Stimulated activated naive CD8-positive, alpha-beta T cell treated with anti-CD3 and anti-CD28 coated beads, Interleukin-15, amount 100 ng/mL, for 72 hours (primary cell): ENCODE measurements at regions not wholly inside any gene's neighbourhood (a gene's known extent, or its start where the extent isn't known, plus 50 kb on each side); places are given as distances from the start of the nearest gene placed in this dataset.
"Not testable (repeated sequence)": the region's sequence is repeated elsewhere in the genome, so short reads cannot be mapped to it uniquely, and the experiment has no call there.

Experiments used
- ATAC-seq: fragments of 150-1000 bp; cut with Tn5 transposase; 2 replicates; pipeline ENCODE4 v1.10.0; 2021; ENCODE audit warnings: mild to moderate bottlenecking, moderate library complexity
- DNase-seq, 2 donors: peaks; one replicate each; pipeline ENCODE4 v3.0.0; 2021 to 2022
- H3K27ac Mint-ChIP-seq, 2 donors: one replicate each; pipeline ENCODE4 v1.8.0; 2022; ENCODE audit warnings: mild to moderate bottlenecking in 2 of 2, mixed read lengths in 2 of 2, moderate library complexity in 2 of 2
- H3K27me3 Mint-ChIP-seq: one replicate; pipeline ENCODE4 v1.8.0; 2022; ENCODE audit warnings: mixed read lengths
- H3K4me1 Mint-ChIP-seq: one replicate; pipeline ENCODE4 v1.8.0; 2022; ENCODE audit warnings: mild to moderate bottlenecking, mixed read lengths
- H3K4me3 Mint-ChIP-seq, 2 donors: one replicate each; pipeline ENCODE4 v1.8.0; 2022; ENCODE audit warnings: mild to moderate bottlenecking in 2 of 2, mixed read lengths in 2 of 2, moderate library complexity in 1 of 2
- H3K9me3 Mint-ChIP-seq, 2 donors: one replicate each; pipeline ENCODE4 v1.8.0; 2022; ENCODE audit warnings: mixed read lengths in 2 of 2

GRCh38 chr12:71385155-71385554 is 54.4 kb upstream of the LGR5 start:
- no peaks in the 10 kb centered on the region for H3K4me1 Mint-ChIP-seq
- H3K4me3 Mint-ChIP-seq = no peak overlapping the region
- no peak overlapping the region for H3K27ac Mint-ChIP-seq
- H3K9me3 Mint-ChIP-seq = no peaks in the 10 kb centered on the region
- ATAC-seq (no peak), DNase-seq (no peak)
- peaks cover 26% of the 10 kb centered on the region for H3K27me3 Mint-ChIP-seq

GRCh38 chr12:71376711-71377355 is 62.8 kb upstream of the LGR5 start:
- H3K4me3 Mint-ChIP-seq, H3K27ac Mint-ChIP-seq, H3K4me1 Mint-ChIP-seq: not testable (repeated sequence)

GRCh38 chr12:71371122-71371521 is 68.5 kb upstream of the LGR5 start:
- Mint-ChIP-seq H3K27me3 (peaks cover 21% of the 10 kb centered on the region), H3K4me1 (no peaks in the 10 kb centered on the region), H3K27ac (no peak overlapping the region), H3K9me3 (no peaks in the 10 kb centered on the region), H3K4me3 (no peak overlapping the region)
- no peak for DNase-seq
- no peak for ATAC-seq

More at GRCh38 chr12:71376711-71377355, 62.8 kb upstream of the LGR5 start:
- not testable (repeated sequence) for H3K9me3 Mint-ChIP-seq, ATAC-seq, H3K27me3 Mint-ChIP-seq, DNase-seq

GRCh38 chr12:71360013-71360412 is 79.6 kb upstream of the LGR5 start:
- H3K4me1 Mint-ChIP-seq = no peaks in the 10 kb centered on the region
- no peak for ATAC-seq

GRCh38 chr12:71356569-71356968 is 83.0 kb upstream of the LGR5 start:
- DNase-seq = no peak
- H3K27me3 Mint-ChIP-seq = no peaks in the 10 kb centered on the region
- H3K4me3 Mint-ChIP-seq = no peak overlapping the region
- no peaks in the 10 kb centered on the region for H3K4me1 Mint-ChIP-seq
- peaks cover 7 to 11% of the 10 kb centered on the region in 2 donors for H3K9me3 Mint-ChIP-seq
- no peak overlapping the region for H3K27ac Mint-ChIP-seq
- no peak for ATAC-seq

More at GRCh38 chr12:71360013-71360412, 79.6 kb upstream of the LGR5 start:
- Mint-ChIP-seq H3K27ac (no peak overlapping the region), H3K27me3 (no peaks in the 10 kb centered on the region), H3K9me3 (peaks cover 0 to 11% of the 10 kb centered on the region in 2 donors), H3K4me3 (no peak overlapping the region)
- DNase-seq = no peak

- H3K27ac Mint-ChIP-seq = no peak overlapping the region
- peaks cover 4 to 7% of the 10 kb centered on the region in 2 donors for H3K9me3 Mint-ChIP-seq
- ATAC-seq = no peak
- no peak for DNase-seq
- H3K27me3 Mint-ChIP-seq = no peaks in the 10 kb centered on the region
- no peaks in the 10 kb centered on the region for H3K4me1 Mint-ChIP-seq
- H3K4me3 Mint-ChIP-seq = no peak overlapping the region
Measured at GRCh38 chr12:71354871-71355270, 84.7 kb upstream of the LGR5 start.

- Mint-ChIP-seq H3K9me3 (peaks cover 0 to 7% of the 10 kb centered on the region in 2 donors), H3K27me3 (no peaks in the 10 kb centered on the region), H3K4me1 (no peaks in the 10 kb centered on the region), H3K27ac (no peak overlapping the region), H3K4me3 (no peak overlapping the region)
- DNase-seq = no peak
- no peak for ATAC-seq
Measured at GRCh38 chr12:71353607-71354006, 86.0 kb upstream of the LGR5 start.

GRCh38 chr12:71349950-71350349 is 89.6 kb upstream of the LGR5 start:
- DNase-seq (no peak), ATAC-seq (no peak)
- Mint-ChIP-seq H3K4me3 (no peak overlapping the region), H3K27me3 (no peaks in the 10 kb centered on the region), H3K4me1 (no peaks in the 10 kb centered on the region), H3K27ac (no peak overlapping the region), H3K9me3 (peaks cover 0 to 7% of the 10 kb centered on the region in 2 donors)

- ATAC-seq (no peak), DNase-seq (no peak)
- Mint-ChIP-seq H3K4me1 (no peaks in the 10 kb centered on the region), H3K9me3 (peaks cover 6 to 10% of the 10 kb centered on the region in 2 donors), H3K27ac (no peak overlapping the region), H3K27me3 (peaks cover 7% of the 10 kb centered on the region), H3K4me3 (no peak overlapping the region)
Measured at GRCh38 chr12:71338933-71339332, 100.7 kb upstream of the LGR5 start.

GRCh38 chr12:71335963-71336257 is 103.7 kb upstream of the LGR5 start:
- Mint-ChIP-seq H3K27ac (no peak overlapping the region), H3K4me3 (no peak overlapping the region), H3K4me1 (no peaks in the 10 kb centered on the region), H3K27me3 (peaks cover 7% of the 10 kb centered on the region), H3K9me3 (peaks cover 3 to 6% of the 10 kb centered on the region in 2 donors)
- ATAC-seq (no peak), DNase-seq (no peak)

- peaks cover 7% of the 10 kb centered on the region for H3K27me3 Mint-ChIP-seq
- no peaks in the 10 kb centered on the region for H3K4me1 Mint-ChIP-seq
- H3K9me3 Mint-ChIP-seq = peaks cover 0 to 6% of the 10 kb centered on the region in 2 donors
- DNase-seq = no peak
- H3K27ac Mint-ChIP-seq = no peak overlapping the region
- H3K4me3 Mint-ChIP-seq = no peak overlapping the region
- ATAC-seq = no peak
Measured at GRCh38 chr12:71335151-71335962, 104.2 kb upstream of the LGR5 start.

- Mint-ChIP-seq H3K27ac (no peak overlapping the region), H3K27me3 (peaks cover 7% of the 10 kb centered on the region), H3K9me3 (peaks cover 7% of the 10 kb centered on the region in 2 donors), H3K4me3 (no peak overlapping the region), H3K4me1 (no peaks in the 10 kb centered on the region)
- DNase-seq (no peak), ATAC-seq (no peak)
Measured at GRCh38 chr12:71333418-71333817, 106.2 kb upstream of the LGR5 start.

GRCh38 chr12:71329956-71330355 is 109.6 kb upstream of the LGR5 start:
- no peak for DNase-seq
- H3K27me3 Mint-ChIP-seq = no peaks in the 10 kb centered on the region
- no peaks in the 10 kb centered on the region for H3K4me1 Mint-ChIP-seq
- no peak overlapping the region for H3K27ac Mint-ChIP-seq
- H3K9me3 Mint-ChIP-seq = peaks cover 7 to 9% of the 10 kb centered on the region in 2 donors
- no peak overlapping the region for H3K4me3 Mint-ChIP-seq
- no peak for ATAC-seq

GRCh38 chr12:71321531-71321930 is 118.1 kb upstream of the LGR5 start:
- DNase-seq = no peak
- Mint-ChIP-seq H3K27me3 (no peaks in the 10 kb centered on the region), H3K27ac (no peak overlapping the region), H3K9me3 (peaks cover 19 to 38% of the 10 kb centered on the region in 2 donors), H3K4me1 (no peaks in the 10 kb centered on the region), H3K4me3 (no peak overlapping the region)
- no peak for ATAC-seq

- H3K4me3 Mint-ChIP-seq = no peak overlapping the region
- H3K27ac Mint-ChIP-seq = no peak overlapping the region
- no peaks in the 10 kb centered on the region for H3K27me3 Mint-ChIP-seq
- DNase-seq (no peak), ATAC-seq (no peak)
- H3K9me3 Mint-ChIP-seq = peaks cover 19 to 38% of the 10 kb centered on the region in 2 donors
- no peaks in the 10 kb centered on the region for H3K4me1 Mint-ChIP-seq
Measured at GRCh38 chr12:71321130-71321529, 118.5 kb upstream of the LGR5 start.

GRCh38 chr12:71315328-71315985 is 124.1 kb upstream of the LGR5 start:
- no peak for DNase-seq
- H3K4me3 Mint-ChIP-seq = no peak overlapping the region
- no peak overlapping the region for H3K27ac Mint-ChIP-seq
- H3K27me3 Mint-ChIP-seq = no peaks in the 10 kb centered on the region
- peaks cover 7 to 11% of the 10 kb centered on the region in 2 donors for H3K9me3 Mint-ChIP-seq
- ATAC-seq = no peak
- H3K4me1 Mint-ChIP-seq = no peaks in the 10 kb centered on the region
